ENCODE measurements at regions not wholly inside any gene's neighbourhood (a gene's known extent, or its start where the extent isn't known, plus 50 kb on each side); places are given as distances from the start of the nearest gene placed in this dataset.

- H3K27me3 Mint-ChIP-seq, result no peaks in the 10 kb centered on the region
- H3K4me1 Mint-ChIP-seq, result no peaks in the 10 kb centered on the region
- H3K9me3 Mint-ChIP-seq, result no peaks in the 10 kb centered on the region
- H3K4me3 Mint-ChIP-seq, result no peak overlapping the region
- H3K36me3 Mint-ChIP-seq, result no peaks in the 10 kb centered on the region
- no peak overlapping the region for H3K27ac Mint-ChIP-seq
- DNase-seq (ENCODE audit: low spot score in 2 of 2) (no peak), ATAC-seq (ENCODE audit: low read depth) (no peak)
Observed at GRCh38 chr2:77939801-77940200, 417.6 kb upstream of the LRRTM4 start.

DNA sequence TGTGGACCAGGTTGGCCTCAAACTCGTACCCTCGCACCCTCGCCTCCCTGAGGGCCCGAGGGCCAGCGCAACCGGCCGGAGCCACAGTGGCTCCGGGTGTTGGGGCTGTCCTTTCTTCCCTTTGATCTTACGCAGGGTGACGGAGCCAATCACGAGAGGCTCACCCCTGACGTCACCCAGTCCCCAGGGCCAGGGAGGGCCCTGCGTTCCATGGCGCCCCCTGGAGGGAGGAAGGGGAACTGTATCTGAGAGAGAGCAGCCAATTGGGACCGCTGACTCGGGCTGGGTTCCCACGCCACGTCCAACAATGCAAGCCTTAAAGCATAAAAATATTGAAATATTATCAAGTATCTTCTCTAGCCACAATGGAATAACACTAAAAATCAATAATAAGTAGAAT, 432.8 kb upstream of the LRRTM4 start:
- Mint-ChIP-seq H3K4me1 (no peaks in the 10 kb centered on the region), H3K36me3 (no peaks in the 10 kb centered on the region), H3K27ac (no peak overlapping the region), H3K4me3 (no peak overlapping the region), H3K9me3 (peaks cover 10% of the 10 kb centered on the region), H3K27me3 (no peaks in the 10 kb centered on the region)
- ATAC-seq (ENCODE audit: low read depth) (no peak), DNase-seq (ENCODE audit: low spot score in 2 of 2) (no peak)

GRCh38 chr2:77962943-77963342, 440.8 kb upstream of the LRRTM4 start:
- Mint-ChIP-seq H3K27ac (no peak overlapping the region), H3K4me3 (no peak overlapping the region), H3K4me1 (no peaks in the 10 kb centered on the region), H3K27me3 (no peaks in the 10 kb centered on the region), H3K9me3 (peaks cover 17% of the 10 kb centered on the region), H3K36me3 (no peaks in the 10 kb centered on the region)
- no peak for ATAC-seq (ENCODE audit: low read depth)
- no peak for DNase-seq (ENCODE audit: low spot score in 2 of 2)

DNA sequence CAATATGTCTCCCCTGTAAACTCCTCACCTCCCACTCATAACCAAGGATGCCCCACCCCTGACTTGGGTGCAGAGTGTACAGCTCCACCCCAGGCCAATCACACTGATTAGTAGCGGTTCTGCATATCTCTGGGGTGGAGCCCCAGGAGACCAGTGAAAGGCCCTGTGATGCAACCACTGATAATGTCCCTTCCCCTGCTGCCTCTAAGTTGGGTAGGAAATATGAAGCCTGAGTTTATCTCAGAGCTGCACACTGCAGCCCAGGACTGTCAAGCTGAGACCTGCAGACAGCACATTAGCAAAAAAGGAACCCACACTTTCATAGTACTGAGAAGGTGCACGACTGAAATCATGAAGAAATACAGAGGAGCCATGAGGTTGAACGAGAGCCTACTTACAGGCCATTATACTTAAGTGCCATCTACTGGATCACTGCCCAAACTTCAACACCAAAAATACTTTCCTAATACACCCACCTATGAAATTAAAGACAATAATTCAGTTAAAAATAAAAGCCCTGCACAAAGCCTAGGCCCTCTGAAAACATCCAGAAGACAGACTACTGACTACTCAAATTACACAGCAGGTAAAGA, 455.4 kb upstream of the LRRTM4 start:
- no peak overlapping the region for H3K4me3 Mint-ChIP-seq
- ATAC-seq (ENCODE audit: low read depth) (no peak), DNase-seq (ENCODE audit: low spot score in 2 of 2) (no peak)
- no peaks in the 10 kb centered on the region for H3K4me1 Mint-ChIP-seq
- peaks cover 5% of the 10 kb centered on the region for H3K9me3 Mint-ChIP-seq
- no peaks in the 10 kb centered on the region for H3K36me3 Mint-ChIP-seq
- H3K27me3 Mint-ChIP-seq, result no peaks in the 10 kb centered on the region
- no peak overlapping the region for H3K27ac Mint-ChIP-seq

- ATAC-seq (ENCODE audit: low read depth), result no peak
- no peaks in the 10 kb centered on the region for H3K9me3 Mint-ChIP-seq
- no peak overlapping the region for H3K27ac Mint-ChIP-seq
- no peaks in the 10 kb centered on the region for H3K36me3 Mint-ChIP-seq
- H3K4me3 Mint-ChIP-seq, result no peak overlapping the region
- DNase-seq (ENCODE audit: low spot score in 2 of 2), result no peak
- no peaks in the 10 kb centered on the region for H3K27me3 Mint-ChIP-seq
- H3K4me1 Mint-ChIP-seq, result no peaks in the 10 kb centered on the region
Observed at GRCh38 chr2:77995161-77995560, 473.0 kb upstream of the LRRTM4 start.

DNA sequence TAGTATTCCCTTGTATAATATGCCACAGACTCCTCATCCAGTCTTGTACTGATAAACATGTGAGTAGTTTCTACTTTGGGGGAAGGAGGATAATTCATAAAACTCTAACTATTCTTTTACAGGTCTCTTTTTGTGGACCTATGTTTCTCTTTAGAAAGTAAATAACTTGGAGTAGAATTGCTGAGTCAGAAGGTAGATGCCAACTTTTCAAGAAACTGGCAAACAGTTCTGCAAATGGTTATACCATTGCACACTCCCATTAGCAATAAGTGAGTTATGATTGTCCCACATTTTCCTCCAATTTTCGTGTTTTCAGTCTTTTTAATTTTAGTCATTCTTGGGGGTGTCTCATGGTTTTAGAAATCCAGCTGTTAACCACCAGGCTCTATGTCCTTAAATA, 477.2 kb upstream of the LRRTM4 start:
- Mint-ChIP-seq H3K4me3 (no peak overlapping the region), H3K27me3 (no peaks in the 10 kb centered on the region), H3K36me3 (no peaks in the 10 kb centered on the region), H3K4me1 (no peaks in the 10 kb centered on the region), H3K9me3 (peaks cover 2% of the 10 kb centered on the region), H3K27ac (no peak overlapping the region)
- DNase-seq (ENCODE audit: low spot score in 2 of 2) (no peak), ATAC-seq (ENCODE audit: low read depth) (no peak)

- Mint-ChIP-seq H3K36me3 (no peaks in the 10 kb centered on the region), H3K4me3 (no peak overlapping the region), H3K27me3 (no peaks in the 10 kb centered on the region), H3K27ac (no peak overlapping the region), H3K4me1 (no peaks in the 10 kb centered on the region), H3K9me3 (peaks cover 4% of the 10 kb centered on the region)
- ATAC-seq (ENCODE audit: low read depth) (no peak), DNase-seq (ENCODE audit: low spot score in 2 of 2) (no peak)
Observed at GRCh38 chr2:78009289-78009688, 487.1 kb upstream of the LRRTM4 start.

DNA sequence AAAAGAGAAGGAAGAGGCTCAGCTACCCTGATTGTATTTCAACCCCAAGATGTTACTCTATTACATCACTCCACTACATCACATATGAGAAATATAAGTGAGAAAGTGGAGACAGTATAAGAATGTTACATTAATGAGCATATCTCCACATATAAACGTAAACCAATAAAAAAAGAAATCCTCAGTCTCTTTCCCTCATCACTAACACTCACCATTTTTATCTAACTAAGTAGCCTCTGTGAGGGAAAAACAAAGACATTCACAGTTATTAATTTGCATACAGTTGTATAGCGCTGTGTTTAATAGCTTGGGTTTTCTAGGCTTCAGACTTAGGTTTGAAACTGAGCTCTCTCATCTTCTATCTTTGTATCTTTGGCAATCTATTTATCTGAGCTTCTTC, 489.1 kb upstream of the LRRTM4 start:
- Mint-ChIP-seq H3K27me3 (no peaks in the 10 kb centered on the region), H3K9me3 (peaks cover 2% of the 10 kb centered on the region), H3K27ac (no peak overlapping the region), H3K36me3 (no peaks in the 10 kb centered on the region), H3K4me1 (no peaks in the 10 kb centered on the region), H3K4me3 (no peak overlapping the region)
- DNase-seq (ENCODE audit: low spot score in 2 of 2) (no peak), ATAC-seq (ENCODE audit: low read depth) (no peak)

GRCh38 chr2:78020491-78020890, 498.3 kb upstream of the LRRTM4 start:
- ATAC-seq (ENCODE audit: low read depth), result no peak
- no peak overlapping the region for H3K27ac Mint-ChIP-seq
- no peaks in the 10 kb centered on the region for H3K4me1 Mint-ChIP-seq

DNA sequence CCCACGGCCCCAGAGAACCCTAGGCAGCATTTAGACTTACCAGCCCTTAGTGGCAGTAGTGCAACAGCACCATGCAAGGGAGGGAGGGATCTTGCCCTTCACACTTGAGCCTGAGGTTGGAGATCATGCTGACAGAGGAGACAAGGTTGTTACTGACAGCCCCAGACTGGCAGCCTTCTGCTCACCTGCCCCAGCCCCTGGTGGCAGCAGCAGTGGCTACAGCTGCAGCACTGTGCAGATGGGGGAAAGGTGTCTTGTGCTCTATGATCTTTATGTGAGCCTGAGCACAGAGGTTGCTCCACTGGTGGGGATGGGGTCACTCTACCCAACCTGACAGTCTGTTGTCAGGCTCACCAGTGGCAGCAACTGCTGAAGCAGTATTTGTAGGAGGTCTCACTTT, 501.2 kb upstream of the LRRTM4 start:
- ATAC-seq (ENCODE audit: low read depth) (no peak), DNase-seq (ENCODE audit: low spot score in 2 of 2) (no peak)
- no peak overlapping the region for H3K27ac Mint-ChIP-seq
- H3K4me1 Mint-ChIP-seq, result no peaks in the 10 kb centered on the region
- H3K4me3 Mint-ChIP-seq, result no peak overlapping the region
- peaks cover 3% of the 10 kb centered on the region for H3K9me3 Mint-ChIP-seq
- H3K36me3 Mint-ChIP-seq, result no peaks in the 10 kb centered on the region
- no peaks in the 10 kb centered on the region for H3K27me3 Mint-ChIP-seq

More at GRCh38 chr2:78020491-78020890, 498.3 kb upstream of the LRRTM4 start:
- Mint-ChIP-seq H3K9me3 (peaks cover 6% of the 10 kb centered on the region), H3K4me3 (no peak overlapping the region), H3K36me3 (no peaks in the 10 kb centered on the region), H3K27me3 (no peaks in the 10 kb centered on the region)
- no peak for DNase-seq (ENCODE audit: low spot score in 2 of 2)

DNA sequence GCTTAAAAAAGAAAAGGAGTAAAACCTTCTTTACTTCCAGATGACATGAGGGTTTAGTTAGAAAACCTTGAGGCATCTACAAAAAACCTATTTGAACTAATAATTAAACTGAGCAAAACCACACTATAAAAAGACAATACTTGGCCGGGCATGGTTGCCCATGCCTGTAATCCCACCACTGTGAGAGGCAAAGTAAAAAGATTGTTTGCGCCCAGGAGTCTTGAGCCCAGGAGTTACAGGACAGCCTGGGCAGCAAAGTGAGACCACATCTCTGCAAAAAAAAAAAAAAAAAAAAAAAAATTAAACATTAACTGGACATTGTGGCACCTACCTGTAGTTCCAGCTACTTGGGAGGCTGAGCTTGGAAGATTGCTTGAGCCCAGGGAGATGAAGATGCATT, 502.8 kb upstream of the LRRTM4 start:
- Mint-ChIP-seq H3K27me3 (no peaks in the 10 kb centered on the region), H3K4me1 (no peaks in the 10 kb centered on the region), H3K4me3 (no peak overlapping the region), H3K9me3 (peaks cover 10% of the 10 kb centered on the region), H3K36me3 (no peaks in the 10 kb centered on the region), H3K27ac (no peak overlapping the region)
- ATAC-seq (ENCODE audit: low read depth) (no peak), DNase-seq (ENCODE audit: low spot score in 2 of 2) (no peak)

DNA sequence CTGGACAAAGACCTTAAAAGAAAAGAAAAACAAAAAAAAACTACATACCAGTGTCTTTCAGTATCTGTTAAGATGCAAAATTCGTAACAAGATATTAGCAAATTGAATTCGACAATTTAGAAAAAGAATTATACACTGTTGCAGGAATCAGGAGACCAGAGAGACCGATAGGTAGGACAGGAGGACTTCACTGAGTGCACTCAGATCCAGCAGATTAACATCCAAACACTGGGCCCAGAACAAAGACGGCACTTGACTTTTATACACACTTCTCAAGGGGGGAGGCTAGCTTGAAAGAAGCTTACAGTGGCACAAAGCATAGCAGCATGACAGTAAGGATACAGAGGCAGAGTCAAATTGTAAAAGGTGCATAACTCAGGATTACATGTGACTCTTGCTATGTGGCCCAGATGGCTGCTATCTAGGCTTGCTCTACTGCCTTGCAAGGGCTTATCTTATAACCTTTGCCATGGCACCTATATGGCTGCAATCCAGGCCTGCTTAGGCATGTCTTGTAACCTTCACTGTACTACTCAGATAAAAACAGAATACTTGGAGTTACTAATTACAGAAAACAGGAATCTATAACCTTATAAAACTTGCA, 507.3 kb upstream of the LRRTM4 start:
- Mint-ChIP-seq H3K27me3 (no peaks in the 10 kb centered on the region), H3K36me3 (no peaks in the 10 kb centered on the region), H3K9me3 (peaks cover 8% of the 10 kb centered on the region), H3K4me3 (no peak overlapping the region), H3K4me1 (no peaks in the 10 kb centered on the region), H3K27ac (no peak overlapping the region)
- DNase-seq (ENCODE audit: low spot score in 2 of 2), result no peak
- no peak for ATAC-seq (ENCODE audit: low read depth)

DNA sequence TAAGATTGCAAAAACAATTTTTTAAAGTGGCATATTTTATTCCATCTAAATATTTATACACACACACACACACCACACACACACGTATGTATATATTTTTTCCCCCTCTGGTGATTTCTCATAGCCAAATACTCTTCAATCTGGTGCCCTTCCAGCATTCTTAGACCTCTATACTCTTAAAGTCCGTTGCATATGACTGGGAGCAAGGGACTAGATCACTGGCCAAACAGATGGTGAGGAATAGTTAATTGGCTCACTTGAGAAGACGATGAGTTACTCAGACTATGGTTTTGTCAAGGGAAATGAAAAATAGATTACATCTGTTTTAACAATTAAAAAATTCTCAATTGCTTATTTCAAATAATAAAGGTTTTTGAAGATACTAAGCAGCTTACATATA, 512.5 kb upstream of the LRRTM4 start:
- H3K9me3 Mint-ChIP-seq, result peaks cover 6% of the 10 kb centered on the region

DNA sequence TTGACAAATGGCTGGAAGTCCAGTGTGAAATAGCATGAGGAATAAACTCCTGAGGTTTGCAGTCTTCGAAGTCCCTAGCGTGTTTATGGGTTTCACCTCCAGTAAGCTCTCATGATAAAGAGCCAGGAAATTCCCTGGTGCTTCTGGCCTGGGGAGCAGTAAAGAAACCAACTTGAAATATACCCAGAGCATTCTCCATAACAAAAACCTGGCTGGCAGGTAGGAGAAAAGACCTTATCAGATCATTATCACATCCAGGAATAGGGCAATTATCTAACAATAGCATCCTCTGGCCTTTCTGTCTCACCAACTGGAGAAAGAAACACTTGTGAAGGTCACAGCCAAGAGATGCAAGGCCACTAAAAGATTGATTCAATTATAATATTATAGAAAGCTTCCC, 513.6 kb upstream of the LRRTM4 start:
- H3K27ac Mint-ChIP-seq, result no peak overlapping the region
- H3K36me3 Mint-ChIP-seq, result no peaks in the 10 kb centered on the region

More for the DNA sequence above, 512.5 kb upstream of the LRRTM4 start:
- no peak overlapping the region for H3K4me3 Mint-ChIP-seq
- no peak for ATAC-seq (ENCODE audit: low read depth)
- H3K27ac Mint-ChIP-seq, result no peak overlapping the region
- no peaks in the 10 kb centered on the region for H3K4me1 Mint-ChIP-seq
- H3K36me3 Mint-ChIP-seq, result no peaks in the 10 kb centered on the region
- no peaks in the 10 kb centered on the region for H3K27me3 Mint-ChIP-seq
- no peak for DNase-seq (ENCODE audit: low spot score in 2 of 2)

DNA sequence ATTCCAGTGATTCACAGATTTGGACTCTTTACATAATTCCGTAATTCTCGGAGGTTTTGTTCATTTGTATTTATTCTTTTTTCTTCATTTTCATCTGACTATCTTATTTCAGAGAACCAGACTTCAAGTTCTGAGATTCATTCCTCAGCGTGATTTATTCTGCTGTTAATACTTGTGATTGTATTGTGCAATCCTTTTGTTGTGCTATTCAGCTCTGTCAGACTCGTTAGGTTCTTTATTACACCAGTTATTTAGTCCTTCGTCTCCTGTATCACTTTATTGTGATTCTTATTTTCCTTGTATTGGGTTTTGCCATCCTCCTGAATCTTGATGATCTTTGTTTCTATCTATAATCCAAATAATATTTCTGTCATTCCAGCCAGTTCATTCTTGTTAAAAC, 529.3 kb upstream of the LRRTM4 start:
- Mint-ChIP-seq H3K9me3 (peaks cover 14% of the 10 kb centered on the region), H3K27me3 (no peaks in the 10 kb centered on the region), H3K4me1 (no peaks in the 10 kb centered on the region), H3K36me3 (no peaks in the 10 kb centered on the region), H3K4me3 (no peak overlapping the region), H3K27ac (no peak overlapping the region)
- DNase-seq (ENCODE audit: low spot score in 2 of 2) (no peak), ATAC-seq (ENCODE audit: low read depth) (no peak)

More for the DNA sequence above, 513.6 kb upstream of the LRRTM4 start:
- ATAC-seq (ENCODE audit: low read depth), result no peak
- Mint-ChIP-seq H3K4me1 (no peaks in the 10 kb centered on the region), H3K4me3 (no peak overlapping the region), H3K9me3 (peaks cover 5% of the 10 kb centered on the region), H3K27me3 (no peaks in the 10 kb centered on the region)
- DNase-seq (ENCODE audit: low spot score in 2 of 2), result no peak

All from memory B cell (primary cell).